Stomach (tissue), 8 donors: ENCODE measurements at regions not wholly inside any gene's neighbourhood (a gene's known extent, or its start where the extent isn't known, plus 50 kb on each side); places are given as distances from the start of the nearest gene placed in this dataset.

Experiments
- DNase-seq, 2 donors: peaks; one replicate each; pipeline versions ENCODE4 v3.0.0 to v3.0.0-alpha.2; 2013 to 2019
- H3K27ac ChIP-seq, 5 donors: fragments of 200-600 bp in 4 of 5; sonication (generic) in 4 of 5; one replicate each; pipeline ENCODE4 v1.5.1; 2013 to 2019; ENCODE audit warnings: mild to moderate bottlenecking in 1 of 5, moderate library complexity in 1 of 5
- H3K27me3 ChIP-seq, 3 donors: fragments of 200-600 bp; sonication (generic); one replicate each; pipeline ENCODE4 v1.5.1; 2017 to 2019; ENCODE audit warnings: mixed run types in 1 of 3
- H3K36me3 ChIP-seq, 4 donors: fragments of 200-600 bp; sonication (generic); 1 replicate in 3 of 4; 2 replicates in 1 of 4; pipeline ENCODE4 v1.5.1; 2016 to 2019
- H3K4me1 ChIP-seq, 4 donors: fragments of 200-600 bp; sonication (generic); one replicate each; pipeline ENCODE4 v1.5.1; 2016 to 2019
- H3K4me3 ChIP-seq, 4 donors: fragments of 200-600 bp; sonication (generic) in 3 of 4; one replicate each; pipeline ENCODE4 v1.5.1; 2016 to 2019; ENCODE audit warnings: mild to moderate bottlenecking in 1 of 4
- H3K9me3 ChIP-seq, 4 donors: fragments of 200-600 bp; sonication (generic); one replicate each; pipeline ENCODE4 v1.5.1; 2016 to 2019
- CTCF ChIP-seq, 7 experiments: fragments of 450-650 bp in 4 of 7; fragments of 200-600 bp in 3 of 7; sonication (generic) in 3 of 7; IDR thresholded peaks; one replicate each; pipeline ENCODE4 v1.5.1; 2016 to 2019; ENCODE audit warnings: antibody characterized with exemption in 7 of 7, control low read depth in 2 of 7, mild to moderate bottlenecking in 1 of 7
- EP300 ChIP-seq: sonication (generic); formaldehyde crosslinking; IDR thresholded peaks from one replicate; pipeline ENCODE4 v1.6.1; 2017; ENCODE audit warnings: antibody characterized with exemption
- POLR2A ChIP-seq, 4 donors: fragments of 450-650 bp; IDR thresholded peaks; one replicate each; pipeline ENCODE4 v1.6.1; 2016; ENCODE audit warnings: antibody characterized with exemption in 4 of 4, control low read depth in 2 of 4, mild to moderate bottlenecking in 1 of 4, moderate library complexity in 1 of 4
- POLR2AphosphoS5 ChIP-seq, 3 donors: sonication (generic); formaldehyde crosslinking; IDR thresholded peaks; one replicate each; pipeline ENCODE4 v1.6.1; 2016; ENCODE audit warnings: antibody characterized with exemption in 3 of 3
- WGBS, 5 donors: extraction: QIAGEN DNeasy Blood & Tissue Kit in 3 of 5; methylation state at CpG; one replicate each; pipeline versions ENCODE4 v1.1.5 to v1.1.7; 2013 to 2018; 5-methylcytosine and 5-hydroxymethylcytosine counted together
- intact Hi-C: fragments of 100-400 bp; cut with DNase I; formaldehyde crosslinking; loops from one replicate; pipeline ENCODE4 v1.15.1; 2023; ENCODE audit warnings: low total_unique reads
- donor health status: healthy with polysubstance abuse.
- donor health status: Bipolar disorder and iron deficiency.
- donor health status: healthy.

- no peak for TF ChIP-seq POLR2A (IDR thresholded peaks at IDR 0.05)
- TF ChIP-seq POLR2AphosphoS5 (IDR thresholded peaks at IDR 0.05): no peak
- no peak for TF ChIP-seq EP300
- no peak for TF ChIP-seq CTCF (IDR thresholded peaks at IDR 0.05)
- no peak overlapping the region for H3K27ac ChIP-seq
- H3K4me3 ChIP-seq: no peak overlapping the region
- H3K27me3 ChIP-seq: no peaks in the 10 kb centered on the region
- DNase-seq: no peak
- intact Hi-C loops: no loop called here
- H3K4me1 ChIP-seq: peaks cover 0 to 12% (median 6%) of the 10 kb centered on the region in 4 donors
- no peaks in the 10 kb centered on the region for H3K9me3 ChIP-seq
- no peaks in the 10 kb centered on the region for H3K36me3 ChIP-seq
Measured at GRCh38 chr1:228825041-228825440, 89.8 kb downstream of the RHOU start.

- H3K9me3 ChIP-seq: no peaks in the 10 kb centered on the region
- no peak overlapping the region for H3K4me3 ChIP-seq
- intact Hi-C loops: no loop called here
- no peaks in the 10 kb centered on the region for H3K27me3 ChIP-seq
- no peak overlapping the region for H3K27ac ChIP-seq
- no peaks in the 10 kb centered on the region for H3K36me3 ChIP-seq
- WGBS, 5 donors: 35 to 62% (median 41%) methylated on average over 5 of the region's 5 CpGs
- TF ChIP-seq POLR2A (IDR thresholded peaks at IDR 0.05): no peak
- TF ChIP-seq EP300: no peak
- no peak for TF ChIP-seq CTCF (IDR thresholded peaks at IDR 0.05)
- TF ChIP-seq POLR2AphosphoS5 (IDR thresholded peaks at IDR 0.05): no peak
- H3K4me1 ChIP-seq: peaks cover 6 to 21% (median 15%) of the 10 kb centered on the region in 4 donors
- DNase-seq: no peak
Measured at GRCh38 chr1:228825840-228826484, 90.7 kb downstream of the RHOU start.

- Histone ChIP-seq H3K27me3 (no peaks in the 10 kb centered on the region), H3K4me1 (peaks cover 10 to 26% (median 19%) of the 10 kb centered on the region in 4 donors), H3K9me3 (no peaks in the 10 kb centered on the region), H3K27ac (no peak overlapping the region), H3K4me3 (no peak overlapping the region), H3K36me3 (no peaks in the 10 kb centered on the region)
- TF ChIP-seq EP300: no peak
- TF ChIP-seq CTCF (IDR thresholded peaks at IDR 0.05): no peak
- TF ChIP-seq POLR2AphosphoS5 (IDR thresholded peaks at IDR 0.05): no peak
- no peak for TF ChIP-seq POLR2A (IDR thresholded peaks at IDR 0.05)
- intact Hi-C loops: no loop called here
- no peak for DNase-seq
- WGBS, 5 donors: 43 to 68% (median 53%) methylated on average over 3 of the region's 3 CpGs
Measured at GRCh38 chr1:228827019-228827418, 91.7 kb downstream of the RHOU start.

GRCh38 chr1:228828151-228828550 lies 92.9 kb downstream of the RHOU start:
- intact Hi-C loops: no loop called here
- Histone ChIP-seq H3K4me3 (no peak overlapping the region), H3K36me3 (no peaks in the 10 kb centered on the region), H3K27me3 (no peaks in the 10 kb centered on the region), H3K27ac (no peak overlapping the region), H3K9me3 (no peaks in the 10 kb centered on the region), H3K4me1 (peaks cover 10 to 22% (median 19%) of the 10 kb centered on the region in 4 donors)
- TF ChIP-seq POLR2A (IDR thresholded peaks at IDR 0.05) (no peak), EP300 (no peak), CTCF (IDR thresholded peaks at IDR 0.05) (no peak), POLR2AphosphoS5 (IDR thresholded peaks at IDR 0.05) (no peak)
- no peak for DNase-seq
